CD4-positive, alpha-beta T cell (primary cell): ENCODE measurements at regions not wholly inside any gene's neighbourhood (a gene's known extent, or its start where the extent isn't known, plus 50 kb on each side); places are given as distances from the start of the nearest gene placed in this dataset.

Experiments used
- ATAC-seq: fragments of 200-7000 bp; cut with Tn5 transposase; one replicate; pipeline ENCODE4 v1.10.0; 2022; ENCODE audit warnings: mild to moderate bottlenecking; ENCODE audit not compliant: poor library complexity
- CTCF ChIA-PET: fragments of 350-600 bp; sonication (Branson Sonifier 250); formaldehyde crosslinking; loops from one replicate; lab custom pipeline; 2021; ENCODE audit warnings: antibody characterized with exemption, inconsistent platforms; lab: Charles Lee
- POLR2A ChIA-PET: fragments of 350-600 bp; sonication (Branson Sonifier 250); formaldehyde crosslinking; loops from one replicate; lab custom pipeline; 2021; ENCODE audit warnings: antibody characterized with exemption, inconsistent platforms; lab: Charles Lee
- DNase-seq, 14 experiments: peaks; one replicate each; pipeline ENCODE4 v3.0.0-alpha.2; 2013 to 2020; ENCODE audit warnings: mixed read lengths in 2 of 14
- H3K27ac ChIP-seq, 2 donors: one replicate each; pipeline versions ENCODE4 v1.5.1 to v1.7.0; 2013; ENCODE audit warnings: low read length in 2 of 2, low read depth in 1 of 2, mild to moderate bottlenecking in 1 of 2
- H3K27me3 ChIP-seq, 2 experiments: 1 replicate in 1 of 2; 2 replicates in 1 of 2; pipeline versions ENCODE4 v1.6.1 to v1.7.0; 2013; ENCODE audit warnings: low read length in 2 of 2, control low read depth in 1 of 2, mild to moderate bottlenecking in 1 of 2, moderate library complexity in 1 of 2; ENCODE audit not compliant: insufficient read depth in 2 of 2, control insufficient read depth in 1 of 2
- H3K36me3 ChIP-seq: one replicate; pipeline ENCODE4 v1.6.1; 2013; ENCODE audit warnings: low read length, control low read depth; ENCODE audit not compliant: insufficient read depth
- H3K4me1 ChIP-seq: one replicate; pipeline ENCODE4 v1.6.1; 2013; ENCODE audit warnings: low read length, control low read depth; ENCODE audit not compliant: insufficient read depth
- H3K4me3 ChIP-seq: one replicate; pipeline ENCODE4 v1.5.1; 2013; ENCODE audit warnings: mild to moderate bottlenecking, low read length, moderate library complexity
- H3K9me3 ChIP-seq, 2 experiments: 1 replicate in 1 of 2; 2 replicates in 1 of 2; pipeline versions ENCODE4 v1.6.1 to v1.7.0; 2013; ENCODE audit warnings: low read length in 2 of 2, mild to moderate bottlenecking in 2 of 2, control low read depth in 1 of 2, moderate library complexity in 1 of 2; ENCODE audit not compliant: control insufficient read depth in 1 of 2, insufficient read depth in 1 of 2
- H3K27ac Mint-ChIP-seq: one replicate; pipeline ENCODE4 v1.8.0; 2020; ENCODE audit warnings: mixed read lengths
- H3K27me3 Mint-ChIP-seq: one replicate; pipeline ENCODE4 v1.8.0; 2021; ENCODE audit warnings: mixed read lengths
- H3K36me3 Mint-ChIP-seq: one replicate; pipeline ENCODE4 v1.8.0; 2021; ENCODE audit warnings: low read depth, mixed read lengths
- H3K4me1 Mint-ChIP-seq: one replicate; pipeline ENCODE4 v1.8.0; 2021; ENCODE audit warnings: low read depth, mixed read lengths
- H3K4me3 Mint-ChIP-seq: one replicate; pipeline ENCODE4 v1.8.0; 2020; ENCODE audit warnings: mild to moderate bottlenecking, mixed read lengths
- H3K9me3 Mint-ChIP-seq: one replicate; pipeline ENCODE4 v1.8.0; 2020; ENCODE audit warnings: mixed read lengths
- intact Hi-C, 2 experiments: fragments of 100-400 bp; cut with DNase I in 1 of 2; cut with micrococcal nuclease in 1 of 2; formaldehyde crosslinking; loops; one replicate each; pipeline versions ENCODE4 v1.15.1 to v1.9.0; 2023 to 2025; cut with DNase I, micrococcal nuclease
- TF ChIP-seq, protein P1 (sequence below): fragments of 200-600 bp; IDR thresholded peaks from one replicate; pipeline ENCODE4 v1.8.0; 2022; ENCODE audit warnings: antibody characterized with exemption, mild to moderate bottlenecking

DNA sequence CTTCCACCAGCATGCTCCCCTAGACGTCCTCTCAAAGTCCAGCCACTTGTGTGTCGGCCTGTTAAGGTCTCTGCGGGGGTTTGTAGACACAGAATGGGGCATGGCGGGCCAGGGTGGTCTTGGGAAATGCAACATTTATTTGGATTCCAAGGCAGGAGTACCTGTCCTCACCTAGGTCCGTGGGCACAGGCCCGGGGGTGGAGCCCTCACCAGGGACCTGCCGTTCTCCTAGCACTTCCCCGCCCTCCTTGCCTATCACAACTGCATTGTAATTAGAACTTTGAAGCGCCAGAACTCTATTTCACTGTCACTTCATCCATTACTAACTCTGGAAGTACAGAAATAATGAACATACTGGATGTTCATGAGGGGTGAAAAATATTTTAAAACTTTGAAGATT is 268.3 kb upstream of the ACTBL2 start:
- ChIA-PET POLR2A (no interaction called here), CTCF (no interaction called here)
- Mint-ChIP-seq H3K36me3 (no peaks in the 10 kb centered on the region), H3K9me3 (no peaks in the 10 kb centered on the region), H3K4me1 (no peaks in the 10 kb centered on the region), H3K27ac (no peak overlapping the region), H3K4me3 (no peak overlapping the region), H3K27me3 (peaks cover 5% of the 10 kb centered on the region)
- no peak for ATAC-seq
- Histone ChIP-seq H3K4me1 (no peaks in the 10 kb centered on the region), H3K4me3 (no peak overlapping the region), H3K9me3 (peaks cover 0 to 7% of the 10 kb centered on the region in 2 experiments), H3K27me3 (peaks cover 0 to 7% of the 10 kb centered on the region in 2 experiments), H3K27ac (no peak overlapping the region), H3K36me3 (no peaks in the 10 kb centered on the region)
- no peak for DNase-seq
- intact Hi-C loops: no loop called here
- TF ChIP-seq, protein P1, sequence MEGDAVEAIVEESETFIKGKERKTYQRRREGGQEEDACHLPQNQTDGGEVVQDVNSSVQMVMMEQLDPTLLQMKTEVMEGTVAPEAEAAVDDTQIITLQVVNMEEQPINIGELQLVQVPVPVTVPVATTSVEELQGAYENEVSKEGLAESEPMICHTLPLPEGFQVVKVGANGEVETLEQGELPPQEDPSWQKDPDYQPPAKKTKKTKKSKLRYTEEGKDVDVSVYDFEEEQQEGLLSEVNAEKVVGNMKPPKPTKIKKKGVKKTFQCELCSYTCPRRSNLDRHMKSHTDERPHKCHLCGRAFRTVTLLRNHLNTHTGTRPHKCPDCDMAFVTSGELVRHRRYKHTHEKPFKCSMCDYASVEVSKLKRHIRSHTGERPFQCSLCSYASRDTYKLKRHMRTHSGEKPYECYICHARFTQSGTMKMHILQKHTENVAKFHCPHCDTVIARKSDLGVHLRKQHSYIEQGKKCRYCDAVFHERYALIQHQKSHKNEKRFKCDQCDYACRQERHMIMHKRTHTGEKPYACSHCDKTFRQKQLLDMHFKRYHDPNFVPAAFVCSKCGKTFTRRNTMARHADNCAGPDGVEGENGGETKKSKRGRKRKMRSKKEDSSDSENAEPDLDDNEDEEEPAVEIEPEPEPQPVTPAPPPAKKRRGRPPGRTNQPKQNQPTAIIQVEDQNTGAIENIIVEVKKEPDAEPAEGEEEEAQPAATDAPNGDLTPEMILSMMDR: no peak

DNA sequence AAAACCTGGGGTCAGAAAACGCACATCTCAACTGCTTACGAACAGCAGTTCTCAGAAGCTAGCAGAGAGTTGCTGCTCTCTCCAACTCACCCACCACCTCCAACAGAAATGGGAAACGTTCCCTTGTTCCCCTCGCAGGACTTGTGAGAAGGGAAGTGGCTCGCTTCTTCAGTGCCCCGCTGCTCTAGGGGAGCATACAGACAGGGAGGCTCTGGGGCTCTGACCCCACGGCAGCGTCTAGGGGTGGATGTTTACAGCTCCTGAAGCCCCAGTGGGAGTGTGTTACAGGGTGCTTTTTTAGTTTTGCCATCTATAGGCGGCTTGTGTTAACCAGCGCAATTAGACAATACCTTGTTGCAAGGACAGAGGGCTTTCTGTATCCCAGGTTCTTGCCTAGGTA is 267.7 kb upstream of the ACTBL2 start:
- H3K9me3 Mint-ChIP-seq: no peaks in the 10 kb centered on the region
- CTCF ChIA-PET: no interaction called here
- H3K27ac Mint-ChIP-seq: no peak overlapping the region
- Histone ChIP-seq H3K36me3 (no peaks in the 10 kb centered on the region), H3K4me1 (no peaks in the 10 kb centered on the region), H3K27me3 (peaks cover 0 to 7% of the 10 kb centered on the region in 2 experiments), H3K9me3 (peaks cover 0 to 7% of the 10 kb centered on the region in 2 experiments), H3K27ac (no peak overlapping the region), H3K4me3 (no peak overlapping the region)
- intact Hi-C loops: no loop called here
- H3K4me1 Mint-ChIP-seq: no peaks in the 10 kb centered on the region
- POLR2A ChIA-PET: no interaction called here
- TF ChIP-seq, protein P1: no peak
- H3K36me3 Mint-ChIP-seq: no peaks in the 10 kb centered on the region
- H3K4me3 Mint-ChIP-seq: no peak overlapping the region
- ATAC-seq (no peak), DNase-seq (no peak)
- H3K27me3 Mint-ChIP-seq: peaks cover 5% of the 10 kb centered on the region

DNA sequence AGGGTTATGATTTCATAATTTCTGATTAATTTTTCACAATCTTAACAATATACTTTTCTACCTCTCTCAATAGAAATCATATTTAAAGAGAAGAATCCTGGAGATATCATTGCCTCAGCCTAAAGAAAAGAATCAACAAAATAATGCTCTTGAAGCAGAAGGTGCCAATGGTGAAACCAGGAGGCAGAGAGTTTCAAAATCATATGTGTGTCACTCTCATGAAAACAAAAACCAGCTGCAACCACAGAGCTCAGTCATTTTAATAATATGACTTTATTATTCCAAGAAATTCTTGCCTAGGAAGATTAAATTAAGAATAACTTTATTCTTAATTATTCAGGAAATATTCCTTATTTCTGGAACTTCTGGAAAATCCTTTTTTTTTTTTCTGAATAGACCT is 266.8 kb upstream of the ACTBL2 start:
- peaks cover 0 to 7% of the 10 kb centered on the region in 2 experiments for H3K27me3 ChIP-seq
- H3K27ac ChIP-seq: no peak overlapping the region
- ChIA-PET CTCF (no interaction called here), POLR2A (interaction anchor here (0.7 kb wide), 1 partner anchor 249 kb away, joined by 3 read pairs; no protein-coding TSS in a partner anchor)
- Mint-ChIP-seq H3K4me3 (no peak overlapping the region), H3K36me3 (no peaks in the 10 kb centered on the region), H3K27ac (no peak overlapping the region), H3K27me3 (peaks cover 5% of the 10 kb centered on the region), H3K4me1 (no peaks in the 10 kb centered on the region), H3K9me3 (no peaks in the 10 kb centered on the region)
- peaks cover 0 to 7% of the 10 kb centered on the region in 2 experiments for H3K9me3 ChIP-seq
- TF ChIP-seq, protein P1: no peak
- no peak for DNase-seq
- no peak overlapping the region for H3K4me3 ChIP-seq
- no peaks in the 10 kb centered on the region for H3K4me1 ChIP-seq
- intact Hi-C loops: no loop called here
- H3K36me3 ChIP-seq: no peaks in the 10 kb centered on the region
- ATAC-seq: no peak
